GM23338 (cell line): ENCODE measurements at regions not wholly inside any gene's neighbourhood (a gene's known extent, or its start where the extent isn't known, plus 50 kb on each side); places are given as distances from the start of the nearest gene placed in this dataset.

Experiments used
- CREB1 ChIP-seq: fragments of 250-450 bp; sonication (Bioruptor Pico); IDR thresholded peaks from 2 replicates; pipeline ENCODE4 v1.5.0; 2020; ENCODE audit warnings: low read depth, mild to moderate bottlenecking, moderate library complexity
- CTCF ChIP-seq, 2 experiments: fragments of 200-600 bp in 1 of 2; sonication (generic) in 1 of 2; conservative IDR thresholded peaks; 2 replicates each; pipeline versions ENCODE4 v1.5.1 to v1.6.1; 2016 to 2017; ENCODE audit warnings: antibody characterized with exemption in 2 of 2, low read depth in 2 of 2, mild to moderate bottlenecking in 2 of 2, moderate library complexity in 1 of 2
- ETS1 ChIP-seq: IDR thresholded peaks from 2 replicates; pipeline ENCODE4 v1.6.1; 2016; ENCODE audit warnings: antibody characterized with exemption
- EZH2 ChIP-seq: fragments of 200-600 bp; sonication (generic); IDR thresholded peaks from one replicate; pipeline ENCODE4 v1.8.0; 2017; ENCODE audit warnings: antibody characterized with exemption, mild to moderate bottlenecking, low read depth; ENCODE audit not compliant: unreplicated experiment
- EZH2phosphoT487 ChIP-seq: fragments of 200-600 bp; sonication (generic); IDR thresholded peaks from one replicate; pipeline ENCODE4 v1.8.1; 2018; ENCODE audit warnings: antibody characterized with exemption; ENCODE audit not compliant: unreplicated experiment
- JUNB ChIP-seq: IDR thresholded peaks from one replicate; pipeline ENCODE4 v1.6.1; 2016; ENCODE audit warnings: antibody characterized with exemption; ENCODE audit not compliant: unreplicated experiment
- NANOG ChIP-seq: IDR thresholded peaks from 2 replicates; pipeline ENCODE4 v1.6.1; 2016; ENCODE audit warnings: antibody characterized with exemption, borderline replicate concordance
- POLR2AphosphoS5 ChIP-seq: IDR thresholded peaks from 2 replicates; pipeline ENCODE4 v1.6.1; 2016; ENCODE audit warnings: antibody characterized with exemption, low read depth
- REST ChIP-seq: IDR thresholded peaks from one replicate; pipeline ENCODE4 v1.6.1; 2018; ENCODE audit warnings: antibody characterized with exemption; ENCODE audit not compliant: unreplicated experiment
- ZNF114 ChIP-seq: fragments of 250-450 bp; sonication (Bioruptor Pico); IDR thresholded peaks from 2 replicates; pipeline ENCODE4 v1.5.0; 2020; ENCODE audit warnings: mild to moderate bottlenecking, moderate library complexity
- ZNF331 ChIP-seq: fragments of 250-450 bp; sonication (Bioruptor Pico); IDR thresholded peaks from 2 replicates; pipeline ENCODE4 v1.5.0; 2020; ENCODE audit warnings: low read depth, mild to moderate bottlenecking, moderate library complexity

GRCh38 chr12:97275728-97276590 lies 186.6 kb upstream of the RMST start:
- TF ChIP-seq CTCF (conservative IDR thresholded peaks at IDR 0.05; ENCODE audit: low read depth in 2 of 2) (no peak), EZH2 (no peak), REST (no peak), EZH2phosphoT487 (no peak), CREB1 (CRISPR knock-in tag) (no peak), ZNF114 (CRISPR knock-in tag) (no peak), POLR2AphosphoS5 (no peak), JUNB (no peak), ETS1 (no peak), NANOG (no peak), ZNF331 (no peak)
